Left forelimb (tissue), 1 donor: ENCODE measurements at regions not wholly inside any gene's neighbourhood (a gene's known extent, or its start where the extent isn't known, plus 50 kb on each side); places are given as distances from the start of the nearest gene placed in this dataset.
"Not testable (repeated sequence)": the region's sequence is repeated elsewhere in the genome, so short reads cannot be mapped to it uniquely, and the experiment has no call there.

ENCODE experiments used
- DNase-seq: peaks from one replicate; pipeline ENCODE4 v3.0.0-alpha.2; 2018; ENCODE audit warnings: low spot score

DNA sequence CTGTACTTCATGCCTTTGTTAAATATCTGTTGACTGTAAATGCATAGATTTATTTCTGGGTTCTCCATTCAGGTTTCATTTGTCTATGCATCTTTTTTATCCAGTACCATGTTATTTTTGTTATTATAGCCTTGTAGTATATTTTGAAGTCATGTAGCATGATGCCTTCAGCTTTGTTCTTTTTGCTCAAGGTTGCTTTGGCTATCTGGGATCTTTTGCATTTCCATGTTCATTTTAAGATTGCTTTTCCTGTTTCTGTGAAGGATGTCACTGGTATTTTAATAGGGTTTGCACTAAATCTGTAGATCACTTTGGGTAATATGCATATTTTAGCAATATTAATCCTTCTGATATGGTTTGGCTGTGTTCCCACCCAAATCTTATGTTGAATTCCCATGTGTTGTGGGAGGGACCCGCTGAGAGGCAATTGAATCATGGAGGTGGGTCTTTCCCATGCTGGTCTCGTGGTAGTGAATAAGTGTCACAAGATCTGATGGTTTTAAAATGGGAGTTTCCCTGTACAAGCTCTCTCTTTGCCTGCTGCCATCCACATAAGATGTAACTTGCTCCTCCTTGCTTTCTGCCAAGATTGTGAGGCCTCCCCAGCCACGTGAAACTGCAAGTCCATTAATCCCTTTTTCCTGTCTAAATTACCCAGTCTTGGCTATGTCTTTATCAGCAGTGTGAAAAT, 302.8 kb upstream of the SEMA3C start:
- DNase-seq: no peak

DNA sequence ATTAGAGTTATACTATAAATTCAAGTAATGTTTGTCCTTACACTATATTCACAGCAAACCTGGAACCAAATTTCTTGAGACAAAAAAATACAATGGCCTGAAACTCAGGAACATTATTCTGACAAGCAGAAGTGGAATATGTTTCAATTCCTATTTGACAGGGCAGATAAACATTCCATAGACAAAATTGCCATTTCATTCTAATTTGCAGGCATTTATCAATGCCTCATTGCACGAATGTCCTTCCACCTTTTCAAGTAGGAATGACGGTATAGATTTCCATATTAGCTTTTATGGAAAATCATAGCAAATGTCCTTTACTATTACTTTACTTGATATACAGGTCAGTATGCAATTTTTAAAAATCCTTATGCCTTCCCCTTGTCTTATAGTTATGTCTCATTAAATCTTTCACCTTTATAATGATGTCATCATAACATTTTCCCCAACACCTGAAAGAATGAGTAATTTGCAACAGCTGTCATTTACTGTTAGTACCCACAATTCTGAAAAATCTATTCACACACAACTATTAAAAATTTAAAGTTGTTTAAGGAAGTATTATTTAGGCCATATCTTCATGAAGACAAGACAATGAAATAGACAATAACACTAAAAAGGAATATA, 299.7 kb upstream of the SEMA3C start:
- DNase-seq: no peak

DNA sequence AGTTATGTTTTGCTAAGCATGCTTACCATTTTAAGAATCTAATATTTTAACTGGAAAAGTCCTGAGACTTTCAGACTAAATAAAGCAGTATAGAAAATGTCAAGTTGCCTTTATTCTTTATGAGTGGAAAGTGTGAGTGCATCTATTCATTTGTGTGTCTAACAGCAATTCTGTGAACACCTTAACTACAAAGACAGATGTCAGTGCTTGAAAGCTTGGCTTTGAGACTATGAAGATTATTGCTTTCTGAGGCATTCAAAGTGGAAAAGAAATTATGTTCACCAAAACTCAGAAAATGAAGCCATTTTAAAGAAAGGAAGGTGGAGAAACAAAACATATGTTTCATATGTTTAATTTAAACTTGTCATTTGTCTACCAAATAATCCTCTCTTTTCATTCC, 294.5 kb upstream of the SEMA3C start:
- no peak for DNase-seq

DNA sequence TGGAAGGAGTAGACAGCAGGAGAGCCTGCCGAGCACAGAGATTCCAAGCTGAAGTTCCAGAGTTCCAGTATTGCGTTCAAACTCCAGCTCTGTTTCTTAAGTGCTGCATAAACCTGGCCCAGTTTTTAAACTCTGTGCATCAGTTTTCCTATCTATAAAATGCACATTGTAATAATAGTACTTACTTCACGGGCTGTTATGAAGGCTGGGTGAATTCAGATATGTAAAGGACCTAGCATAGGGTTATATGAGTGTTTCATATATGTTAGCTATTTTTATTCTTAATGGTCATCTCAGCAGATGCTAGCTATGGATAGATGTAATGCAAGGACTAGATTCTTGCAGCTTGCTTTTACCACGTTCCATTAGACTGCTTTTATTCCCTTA, 293.1 kb upstream of the SEMA3C start:
- DNase-seq: no peak

DNA sequence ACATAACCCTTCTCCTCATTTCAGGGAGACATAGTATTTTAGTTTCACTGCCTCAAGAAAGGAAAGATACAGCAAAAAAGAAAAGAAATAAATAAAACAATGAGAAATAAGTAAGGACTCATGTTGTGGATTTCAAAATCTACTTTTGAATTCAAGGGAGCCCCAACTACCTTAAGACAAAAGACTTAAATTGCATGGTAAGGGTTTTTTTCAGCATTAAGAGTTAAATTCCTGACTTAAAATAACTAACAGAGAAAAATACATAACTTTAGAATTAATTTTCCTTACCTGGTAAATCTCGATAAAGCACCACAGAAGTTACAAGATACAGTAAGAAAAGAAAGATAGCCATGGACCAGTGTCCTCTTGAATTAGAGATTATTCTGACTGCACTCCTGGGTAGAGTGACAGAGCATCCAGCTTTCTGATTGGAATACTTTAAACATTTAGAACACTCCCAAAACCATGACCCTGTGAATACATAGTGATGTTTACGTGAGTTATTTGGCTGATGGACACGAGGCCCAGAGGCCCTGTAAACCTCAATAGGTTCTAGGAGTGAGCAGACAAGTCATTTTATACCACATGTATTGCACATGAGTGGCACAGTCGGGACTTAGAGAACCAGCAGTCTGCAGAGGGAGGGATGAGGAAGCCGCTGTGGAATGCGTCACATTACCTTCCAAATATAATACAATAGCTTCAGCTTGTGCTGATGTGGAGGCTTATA, 292.5 kb upstream of the SEMA3C start:
- DNase-seq: no peak

DNA sequence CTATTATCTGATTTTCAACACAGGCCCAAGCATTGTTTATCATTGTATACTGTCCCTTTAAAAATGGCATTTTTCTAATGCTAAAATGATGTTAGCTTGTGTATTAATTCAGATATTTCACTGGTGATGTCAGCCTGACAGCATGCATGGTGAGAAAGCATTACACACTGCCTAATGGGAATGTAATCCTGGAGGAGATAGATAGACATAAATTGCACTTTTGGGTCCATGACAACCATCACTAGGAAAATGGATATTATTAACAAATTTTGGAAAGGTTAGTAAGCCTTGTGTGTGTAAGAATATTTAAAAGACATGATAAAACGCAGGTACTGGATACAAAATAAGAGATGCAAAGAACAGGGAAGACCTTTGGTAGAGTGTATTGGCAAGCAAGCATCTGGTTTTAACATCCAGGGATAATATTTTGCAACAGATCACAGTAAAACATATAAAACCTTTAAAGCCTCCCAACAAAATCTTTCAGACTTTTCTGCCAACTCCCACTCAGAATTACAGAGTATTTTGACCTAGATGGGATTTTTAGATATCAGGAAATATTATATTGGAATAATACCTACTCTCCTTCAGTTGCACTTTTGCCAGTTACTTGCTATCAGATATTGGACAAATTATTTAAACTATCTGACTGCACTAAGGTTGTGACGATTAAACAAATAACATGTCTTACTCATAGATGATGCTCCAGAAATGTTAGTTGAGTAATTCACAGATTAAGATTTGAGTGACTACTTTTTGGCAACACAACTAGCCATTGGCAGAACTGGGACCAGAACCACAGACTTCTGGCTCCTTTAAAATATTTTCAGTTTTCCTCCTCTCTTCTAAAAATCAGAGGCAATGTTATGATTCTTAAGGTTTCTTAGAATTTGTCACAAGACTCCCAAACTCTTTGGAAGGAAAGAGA, 291.6 kb upstream of the SEMA3C start:
- no peak for DNase-seq

DNA sequence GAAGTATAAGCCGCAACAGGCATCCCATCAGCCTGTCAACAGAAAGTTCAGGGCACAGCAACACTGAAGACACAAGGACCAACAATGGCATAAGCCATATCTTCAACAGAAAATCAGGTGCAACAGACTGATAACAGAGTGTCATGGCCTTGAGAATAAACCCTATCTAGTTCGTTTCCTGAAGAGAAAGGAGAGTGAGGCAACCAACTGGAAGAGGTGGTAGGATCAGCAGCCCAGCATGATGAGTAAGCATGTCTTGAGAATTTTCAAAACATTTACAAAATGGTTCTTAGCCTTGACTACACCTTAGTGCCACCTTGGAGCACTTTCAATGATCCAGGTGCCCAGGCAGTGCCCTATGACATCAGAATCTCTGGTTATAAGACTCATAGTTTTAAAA, 290.2 kb upstream of the SEMA3C start:
- no peak for DNase-seq

DNA sequence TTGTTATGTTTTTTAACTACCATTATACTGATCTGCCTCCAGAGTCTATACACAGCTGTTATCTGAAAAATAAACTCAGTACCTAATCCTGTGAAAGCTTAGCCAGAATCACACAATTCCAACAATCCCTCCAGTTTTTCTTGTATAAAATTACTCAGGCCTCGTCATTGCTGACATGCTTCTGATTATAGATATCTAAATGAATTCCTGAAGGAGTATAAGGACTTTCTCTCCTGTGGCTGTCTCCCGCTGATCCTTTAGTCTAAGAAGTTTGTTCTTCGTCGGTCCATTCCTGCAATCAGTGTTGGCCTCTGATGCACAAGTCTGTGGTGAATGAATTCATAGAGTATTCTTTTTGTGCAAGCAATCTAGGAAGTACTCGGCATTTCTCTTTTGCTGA, 288.9 kb upstream of the SEMA3C start:
- no peak for DNase-seq

DNA sequence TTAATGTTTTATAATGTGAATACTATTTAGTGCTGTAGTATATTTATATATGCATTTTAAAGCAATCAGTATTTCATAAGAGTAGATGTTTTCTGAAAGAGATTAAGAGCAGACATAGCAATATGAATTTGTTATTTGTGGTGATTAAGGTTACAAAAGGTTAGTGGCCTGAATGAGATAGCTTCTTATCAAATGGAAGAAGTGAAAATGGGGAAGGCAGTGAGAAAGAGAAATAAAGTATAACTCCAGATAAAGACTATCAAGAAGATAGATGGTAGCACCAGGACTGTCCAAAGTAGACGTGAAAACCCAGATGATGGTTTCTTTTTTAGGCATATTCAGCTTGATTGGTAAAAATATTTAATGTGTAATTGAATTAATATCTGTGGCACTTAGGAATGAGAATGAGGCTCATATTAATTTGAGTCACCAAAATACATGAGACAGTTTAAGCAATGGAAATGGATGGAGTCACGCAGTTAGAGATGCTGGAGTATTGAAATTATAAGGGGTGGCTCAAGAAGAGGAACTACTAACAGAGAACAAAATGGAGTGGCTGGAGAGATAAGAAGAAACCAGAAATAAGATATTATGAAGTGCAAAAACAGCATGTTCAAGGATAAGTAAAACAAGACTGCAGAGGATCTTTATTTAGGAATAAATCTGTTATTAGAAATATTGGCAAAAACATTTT, 288.0 kb upstream of the SEMA3C start:
- DNase-seq: no peak

DNA sequence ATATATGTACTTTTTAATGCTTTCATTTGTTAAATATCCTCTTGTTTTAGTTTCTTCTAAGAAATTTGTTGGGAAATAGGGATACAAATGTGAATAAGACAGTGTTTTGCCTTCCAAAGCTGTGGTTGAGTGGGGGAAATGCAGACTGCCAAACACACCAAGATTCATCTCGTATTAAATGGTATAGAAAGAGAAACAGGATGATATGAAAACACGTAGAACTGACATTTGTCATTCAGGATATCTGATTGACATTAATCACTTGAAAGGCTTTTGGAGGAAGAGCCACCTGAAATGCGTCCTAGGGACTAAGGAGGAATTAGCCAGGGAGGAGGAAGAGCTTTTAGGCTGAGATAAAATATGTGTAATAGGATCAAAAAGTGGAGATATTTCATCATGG, 287.4 kb upstream of the SEMA3C start:
- DNase-seq: no peak

DNA sequence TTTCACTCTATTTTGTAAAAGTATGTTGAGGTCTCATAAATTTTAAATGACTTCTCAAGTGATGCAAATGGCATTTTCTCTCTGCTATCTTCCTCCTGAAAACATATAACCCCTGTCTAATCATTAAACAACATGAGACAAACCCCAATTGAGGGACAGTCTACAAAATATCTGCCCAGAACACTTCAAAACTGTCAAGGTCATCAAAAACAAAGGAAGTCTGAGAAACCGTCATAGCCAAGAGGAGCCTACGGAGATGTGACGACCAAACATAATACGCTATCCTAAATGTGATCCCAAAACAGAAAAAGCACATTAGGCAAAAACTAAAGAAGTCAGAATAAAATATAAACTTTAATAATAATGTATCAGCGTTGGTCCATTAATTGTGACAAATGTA, 282.3 kb upstream of the SEMA3C start:
- no peak for DNase-seq

DNA sequence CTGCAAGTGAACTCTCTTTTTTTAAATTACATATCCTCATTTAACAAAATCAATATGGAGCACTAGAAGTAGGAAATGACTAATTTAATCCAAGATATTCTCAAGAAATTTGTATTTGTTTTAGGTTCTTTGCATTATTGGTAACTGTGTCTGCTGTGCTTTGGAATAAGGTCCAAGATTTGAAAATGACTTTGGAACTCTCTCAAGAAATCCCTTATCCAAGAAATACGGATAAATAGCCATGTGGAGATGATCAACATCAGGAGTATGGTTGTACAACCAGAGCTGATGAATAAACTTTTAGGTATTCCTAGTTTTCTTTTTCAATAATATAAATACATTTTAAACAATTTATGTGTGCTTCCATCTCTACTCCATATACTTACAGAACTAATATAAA, 279.9 kb upstream of the SEMA3C start:
- DNase-seq: no peak

DNA sequence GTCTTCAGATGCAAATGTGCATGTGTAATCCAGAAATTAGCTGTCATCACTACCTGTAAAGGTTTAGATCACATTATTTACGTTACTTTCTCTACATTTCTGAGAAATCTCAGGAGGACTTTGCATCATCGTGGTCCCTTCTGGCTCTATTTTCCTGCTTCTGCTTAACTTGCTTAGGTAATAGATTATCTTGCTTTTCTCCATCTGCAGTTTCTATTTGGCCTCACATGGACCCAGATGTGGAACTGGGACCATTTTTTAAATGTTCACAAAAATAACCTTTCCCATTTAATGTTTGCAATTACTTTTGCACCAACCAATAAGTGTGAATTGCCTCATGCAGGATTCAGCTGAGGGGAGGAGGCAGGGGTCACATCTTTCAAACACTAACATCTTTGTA, 278.4 kb upstream of the SEMA3C start:
- no peak for DNase-seq

DNA sequence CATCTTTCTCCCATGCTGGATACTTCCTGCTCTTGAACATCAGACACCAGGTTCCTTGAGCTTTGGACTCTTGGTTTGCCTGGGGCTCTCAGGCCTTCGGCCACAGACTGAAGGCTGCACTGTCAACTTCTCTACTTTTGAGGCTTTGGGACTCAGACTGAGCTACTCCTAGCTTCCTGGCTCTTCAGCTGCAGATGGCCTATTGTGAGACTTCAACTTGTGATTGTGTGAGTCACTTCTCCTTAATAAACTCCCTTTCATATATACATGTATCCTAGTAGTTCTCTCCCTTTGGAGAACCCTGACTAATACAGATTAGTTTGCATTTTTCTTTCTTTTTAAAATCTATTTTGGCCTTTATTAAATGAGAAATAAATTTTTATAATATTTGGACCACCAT, 276.2 kb upstream of the SEMA3C start:
- no peak for DNase-seq

DNA sequence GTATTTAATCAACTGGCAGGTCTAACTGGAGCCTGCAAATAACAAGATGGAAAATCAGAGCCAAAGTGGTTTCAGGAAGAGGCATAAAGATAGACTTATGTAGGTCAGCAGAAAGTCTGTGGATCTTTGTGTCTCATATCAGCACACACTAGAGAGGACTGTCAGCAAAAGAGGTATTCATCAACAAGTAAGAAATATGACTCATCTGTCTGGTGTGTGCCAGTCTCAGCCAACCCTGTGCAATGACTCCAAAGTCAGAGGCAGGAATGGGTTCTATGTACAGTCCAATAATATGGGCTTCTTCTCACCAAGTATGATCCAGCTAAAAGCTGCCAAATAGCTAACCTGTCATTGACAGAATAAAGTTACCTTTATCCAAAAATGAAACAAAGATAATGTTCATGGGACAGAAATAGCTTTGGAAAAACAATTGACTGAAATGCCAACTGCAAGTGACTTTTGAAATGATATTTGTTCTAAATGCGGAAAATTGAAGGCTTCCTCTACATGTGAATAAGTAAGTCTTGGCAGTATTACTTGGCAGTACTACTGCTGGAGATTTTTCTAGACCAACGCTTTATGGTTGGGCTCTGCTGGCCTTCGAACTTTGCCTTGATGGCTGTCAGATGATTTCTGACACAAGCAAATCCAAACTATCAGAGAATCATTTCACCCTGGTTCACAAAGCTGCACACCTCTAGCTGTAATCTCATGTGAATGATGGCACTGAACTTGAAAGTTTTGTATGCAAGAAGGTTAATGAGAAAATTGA, 272.3 kb upstream of the SEMA3C start:
- DNase-seq: no peak

DNA sequence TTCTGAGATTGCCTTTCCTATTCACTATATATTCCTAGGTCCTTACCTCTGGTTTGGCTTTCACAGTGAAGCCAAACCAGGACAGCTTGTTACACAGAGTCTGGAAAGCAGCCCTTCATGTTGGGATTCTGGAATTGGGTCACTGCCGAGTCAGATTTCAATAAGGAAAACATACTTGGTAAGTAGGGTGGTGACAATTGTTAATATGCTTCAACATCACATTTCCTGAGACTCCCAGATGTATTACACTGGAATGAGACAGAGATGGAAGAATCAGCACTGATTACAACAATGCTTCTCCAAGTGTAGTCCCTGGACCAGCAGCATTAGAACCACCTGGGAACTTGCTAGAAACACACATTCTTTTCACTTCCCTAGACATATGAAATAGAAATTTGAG, 268.9 kb upstream of the SEMA3C start:
- no peak for DNase-seq

DNA sequence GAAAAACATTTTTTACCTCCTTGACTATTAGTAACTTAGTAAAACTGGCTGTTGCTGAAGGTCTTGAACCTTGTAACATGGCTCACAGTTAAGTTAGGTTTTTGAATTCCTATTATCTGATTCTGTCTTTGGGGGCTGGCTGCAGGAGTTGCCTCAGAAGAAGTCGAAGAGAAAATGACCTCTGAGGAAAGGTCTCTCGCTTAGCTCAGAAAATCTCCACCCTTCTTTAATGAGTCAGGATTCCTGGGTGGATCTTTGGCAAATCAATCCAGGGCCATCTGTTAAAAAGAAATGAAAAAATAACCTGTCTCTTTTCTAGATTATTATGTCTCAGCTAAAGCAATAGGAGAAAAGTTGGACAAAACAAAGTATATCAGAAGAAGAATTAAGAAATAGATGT, 267.8 kb upstream of the SEMA3C start:
- no peak for DNase-seq

DNA sequence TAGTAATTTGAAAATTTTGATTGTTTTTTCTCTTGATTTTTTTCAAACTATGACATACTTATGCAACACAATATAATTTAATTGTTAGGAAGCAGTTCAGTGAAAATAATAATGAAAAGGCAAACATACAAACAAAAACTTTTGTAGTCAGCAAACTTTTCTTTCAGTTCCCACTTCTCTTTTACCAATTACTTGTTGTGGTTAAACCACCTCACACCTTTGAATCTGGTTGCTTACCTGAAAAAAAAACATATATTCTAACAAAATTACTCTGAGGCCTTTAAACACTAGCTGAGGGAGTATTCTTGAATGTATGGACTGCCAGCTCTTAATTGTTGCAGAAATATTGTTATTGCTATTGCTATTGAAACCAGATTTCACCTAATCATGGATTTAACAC, 266.2 kb upstream of the SEMA3C start:
- DNase-seq: no peak

DNA sequence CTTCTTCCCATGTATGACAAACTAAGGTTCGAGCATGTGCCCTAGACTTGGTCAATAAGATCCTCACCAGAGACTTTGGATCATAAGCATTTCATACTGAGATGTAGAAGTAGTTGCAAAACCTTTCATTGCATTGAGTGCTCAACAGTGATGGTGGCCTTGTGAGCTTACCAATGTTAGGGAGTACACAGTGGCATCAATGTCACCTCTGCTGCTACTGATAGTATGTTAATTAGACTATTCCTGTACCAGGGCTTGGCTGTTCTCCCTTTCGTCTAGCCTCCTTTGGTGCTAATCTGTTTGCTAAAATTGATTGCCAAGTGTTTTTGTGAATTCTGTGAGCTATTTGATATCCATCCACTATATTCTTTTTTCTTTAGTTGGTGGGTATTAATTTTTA, 264.5 kb upstream of the SEMA3C start:
- DNase-seq: no peak

DNA sequence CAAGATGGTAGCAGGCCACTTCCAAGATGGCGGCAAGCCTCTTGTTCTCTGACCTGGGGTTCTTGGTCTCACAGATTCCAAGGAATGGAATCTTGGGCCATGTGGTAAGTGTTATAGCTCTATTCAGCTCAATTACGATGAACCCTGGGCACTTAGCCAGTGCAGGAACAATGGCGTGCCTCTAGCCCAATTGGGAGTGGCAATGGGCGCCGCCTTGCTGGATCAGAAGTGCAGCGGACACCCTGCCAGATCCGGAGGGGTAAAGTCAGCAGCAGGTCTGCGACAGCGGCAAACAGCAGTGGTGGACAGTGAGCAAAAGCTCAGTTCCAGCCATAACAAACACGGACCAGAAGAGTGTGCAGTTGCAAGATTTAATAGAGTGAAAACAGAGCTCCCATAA, 263.2 kb upstream of the SEMA3C start:
- DNase-seq: not testable (repeated sequence)

DNA sequence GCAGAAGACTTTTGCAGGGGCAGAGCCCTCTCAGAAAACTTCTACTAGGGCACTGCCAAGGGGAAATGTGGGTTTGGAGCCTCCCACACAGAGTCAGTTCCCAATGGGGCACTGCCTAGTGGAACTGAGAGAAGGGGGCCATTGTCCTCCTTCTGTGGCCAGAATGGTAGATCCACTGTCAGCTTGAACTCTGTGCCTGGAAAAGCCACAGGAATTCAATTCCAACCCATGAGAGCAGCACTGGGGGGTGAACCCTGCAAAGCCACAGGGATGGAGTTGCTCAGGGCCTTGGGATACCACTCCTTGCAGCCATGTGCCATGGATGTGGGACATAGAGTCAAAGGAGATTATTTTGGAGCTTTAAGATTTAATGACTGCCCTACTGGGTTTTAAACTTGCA, 262.2 kb upstream of the SEMA3C start:
- no peak for DNase-seq
